Activated naive CD8-positive, alpha-beta T cell treated with anti-CD3 and anti-CD28 coated beads, Interleukin-2, amount 10 ng/mL, durations not matched to agents 7 days and 5 days (primary cell): ENCODE measurements at regions not wholly inside any gene's neighbourhood (a gene's known extent, or its start where the extent isn't known, plus 50 kb on each side); places are given as distances from the start of the nearest gene placed in this dataset.
"Not testable (repeated sequence)": the region's sequence is repeated elsewhere in the genome, so short reads cannot be mapped to it uniquely, and the experiment has no call there.

ENCODE experiments used
- ATAC-seq: fragments of 150-1000 bp; cut with Tn5 transposase; one replicate; pipeline ENCODE4 v1.10.0; 2021; ENCODE audit warnings: low read depth, moderate library complexity
- POLR2A ChIA-PET: fragments of 350-600 bp; sonication (Branson Sonifier 250); formaldehyde crosslinking; loops from one replicate; lab custom pipeline; 2021; ENCODE audit warnings: antibody characterized with exemption; lab: Charles Lee
- DNase-seq: peaks from one replicate; pipeline ENCODE4 v3.0.0; 2021
- H3K27ac Mint-ChIP-seq: one replicate; pipeline ENCODE4 v1.8.0; 2022; ENCODE audit warnings: mild to moderate bottlenecking, mixed read lengths
- H3K27me3 Mint-ChIP-seq: one replicate; pipeline ENCODE4 v1.8.0; 2022; ENCODE audit warnings: mild to moderate bottlenecking, moderate library complexity, mixed read lengths
- H3K36me3 Mint-ChIP-seq: one replicate; pipeline ENCODE4 v1.8.0; 2021; ENCODE audit warnings: mild to moderate bottlenecking, mixed read lengths
- H3K4me1 Mint-ChIP-seq: one replicate; pipeline ENCODE4 v1.8.0; 2021; ENCODE audit warnings: mixed read lengths
- H3K4me3 Mint-ChIP-seq: one replicate; pipeline ENCODE4 v1.8.0; 2022; ENCODE audit warnings: mild to moderate bottlenecking, moderate library complexity, mixed read lengths
- H3K9me3 Mint-ChIP-seq: one replicate; pipeline ENCODE4 v1.8.0; 2021; ENCODE audit warnings: mixed read lengths

- Mint-ChIP-seq H3K27ac (no peak overlapping the region), H3K36me3 (no peaks in the 10 kb centered on the region), H3K4me1 (no peaks in the 10 kb centered on the region), H3K4me3 (no peak overlapping the region), H3K9me3 (peaks cover 1% of the 10 kb centered on the region), H3K27me3 (no peaks in the 10 kb centered on the region)
- POLR2A ChIA-PET: no interaction called here
- ATAC-seq (no peak), DNase-seq (no peak)
These were observed 185.1 kb upstream of the POU1F1 start for GRCh38 chr3:87461443-87461842.

GRCh38 chr3:87461036-87461435, 184.7 kb upstream of the POU1F1 start:
- ATAC-seq (no peak), DNase-seq (no peak)
- no peak overlapping the region for H3K27ac Mint-ChIP-seq
- peaks cover 1% of the 10 kb centered on the region for H3K9me3 Mint-ChIP-seq
- POLR2A ChIA-PET: no interaction called here
- no peak overlapping the region for H3K4me3 Mint-ChIP-seq
- H3K27me3 Mint-ChIP-seq: no peaks in the 10 kb centered on the region
- H3K36me3 Mint-ChIP-seq: no peaks in the 10 kb centered on the region
- H3K4me1 Mint-ChIP-seq: no peaks in the 10 kb centered on the region

GRCh38 chr3:87448558-87448957, 172.2 kb upstream of the POU1F1 start:
- DNase-seq (no peak), ATAC-seq (no peak)
- Mint-ChIP-seq H3K9me3 (no peaks in the 10 kb centered on the region), H3K4me3 (no peak overlapping the region), H3K36me3 (no peaks in the 10 kb centered on the region), H3K4me1 (no peaks in the 10 kb centered on the region), H3K27me3 (no peaks in the 10 kb centered on the region), H3K27ac (no peak overlapping the region)
- POLR2A ChIA-PET: no interaction called here

- Mint-ChIP-seq H3K27me3 (no peaks in the 10 kb centered on the region), H3K9me3 (no peaks in the 10 kb centered on the region), H3K27ac (no peak overlapping the region), H3K4me1 (no peaks in the 10 kb centered on the region), H3K36me3 (no peaks in the 10 kb centered on the region), H3K4me3 (no peak overlapping the region)
- DNase-seq (no peak), ATAC-seq (no peak)
- POLR2A ChIA-PET: no interaction called here
These were observed 170.5 kb upstream of the POU1F1 start for GRCh38 chr3:87446849-87447387.

GRCh38 chr3:87442470-87442869, 166.1 kb upstream of the POU1F1 start:
- Mint-ChIP-seq H3K4me3 (no peak overlapping the region), H3K4me1 (no peaks in the 10 kb centered on the region), H3K27me3 (no peaks in the 10 kb centered on the region), H3K27ac (no peak overlapping the region), H3K9me3 (no peaks in the 10 kb centered on the region), H3K36me3 (no peaks in the 10 kb centered on the region)
- ATAC-seq: no peak
- POLR2A ChIA-PET: no interaction called here
- DNase-seq: no peak

- H3K27ac Mint-ChIP-seq: no peak overlapping the region
- H3K36me3 Mint-ChIP-seq: no peaks in the 10 kb centered on the region
- no peaks in the 10 kb centered on the region for H3K4me1 Mint-ChIP-seq
- POLR2A ChIA-PET: no interaction called here
- H3K9me3 Mint-ChIP-seq: no peaks in the 10 kb centered on the region
- DNase-seq: no peak
- H3K27me3 Mint-ChIP-seq: no peaks in the 10 kb centered on the region
- no peak for ATAC-seq
- H3K4me3 Mint-ChIP-seq: no peak overlapping the region
These were observed 161.4 kb upstream of the POU1F1 start for GRCh38 chr3:87437765-87438164.

GRCh38 chr3:87436781-87437543, 160.6 kb upstream of the POU1F1 start:
- Mint-ChIP-seq H3K36me3 (no peaks in the 10 kb centered on the region), H3K9me3 (no peaks in the 10 kb centered on the region), H3K27me3 (no peaks in the 10 kb centered on the region), H3K4me3 (no peak overlapping the region), H3K27ac (no peak overlapping the region), H3K4me1 (no peaks in the 10 kb centered on the region)
- ATAC-seq: no peak
- no peak for DNase-seq
- POLR2A ChIA-PET: no interaction called here

- Mint-ChIP-seq H3K9me3 (no peaks in the 10 kb centered on the region), H3K27ac (no peak overlapping the region), H3K36me3 (no peaks in the 10 kb centered on the region), H3K4me3 (no peak overlapping the region), H3K27me3 (no peaks in the 10 kb centered on the region), H3K4me1 (no peaks in the 10 kb centered on the region)
- ATAC-seq: no peak
- no peak for DNase-seq
- POLR2A ChIA-PET: no interaction called here
These were observed 159.7 kb upstream of the POU1F1 start for GRCh38 chr3:87435926-87436620.

- H3K27me3 Mint-ChIP-seq, POLR2A ChIA-PET, H3K27ac Mint-ChIP-seq, DNase-seq, ATAC-seq, H3K4me1 Mint-ChIP-seq, H3K4me3 Mint-ChIP-seq, H3K9me3 Mint-ChIP-seq, H3K36me3 Mint-ChIP-seq: not testable (repeated sequence)
These were observed 157.1 kb upstream of the POU1F1 start for GRCh38 chr3:87433445-87433844.

GRCh38 chr3:87426918-87427317, 150.5 kb upstream of the POU1F1 start:
- no peak for DNase-seq
- H3K36me3 Mint-ChIP-seq: no peaks in the 10 kb centered on the region
- H3K27ac Mint-ChIP-seq: no peak overlapping the region
- H3K27me3 Mint-ChIP-seq: no peaks in the 10 kb centered on the region
- POLR2A ChIA-PET: no interaction called here
- H3K4me1 Mint-ChIP-seq: no peaks in the 10 kb centered on the region
- no peak for ATAC-seq
- H3K4me3 Mint-ChIP-seq: no peak overlapping the region
- H3K9me3 Mint-ChIP-seq: no peaks in the 10 kb centered on the region

GRCh38 chr3:87425056-87425455, 148.7 kb upstream of the POU1F1 start:
- H3K4me1 Mint-ChIP-seq: no peaks in the 10 kb centered on the region
- no peaks in the 10 kb centered on the region for H3K36me3 Mint-ChIP-seq

GRCh38 chr3:87423336-87423735, 147.0 kb upstream of the POU1F1 start:
- no peaks in the 10 kb centered on the region for H3K9me3 Mint-ChIP-seq
- H3K4me1 Mint-ChIP-seq: no peaks in the 10 kb centered on the region
- H3K36me3 Mint-ChIP-seq: no peaks in the 10 kb centered on the region
- POLR2A ChIA-PET: no interaction called here
- no peak overlapping the region for H3K4me3 Mint-ChIP-seq
- no peak overlapping the region for H3K27ac Mint-ChIP-seq
- DNase-seq (no peak), ATAC-seq (no peak)
- no peaks in the 10 kb centered on the region for H3K27me3 Mint-ChIP-seq

More at GRCh38 chr3:87425056-87425455, 148.7 kb upstream of the POU1F1 start:
- Mint-ChIP-seq H3K9me3 (no peaks in the 10 kb centered on the region), H3K27me3 (no peaks in the 10 kb centered on the region), H3K27ac (no peak overlapping the region), H3K4me3 (no peak overlapping the region)
- no peak for DNase-seq
- no peak for ATAC-seq
- POLR2A ChIA-PET: no interaction called here

GRCh38 chr3:87422333-87422732, 145.9 kb upstream of the POU1F1 start:
- DNase-seq (no peak), ATAC-seq (no peak)
- Mint-ChIP-seq H3K36me3 (no peaks in the 10 kb centered on the region), H3K9me3 (no peaks in the 10 kb centered on the region), H3K4me3 (no peak overlapping the region), H3K4me1 (no peaks in the 10 kb centered on the region), H3K27me3 (no peaks in the 10 kb centered on the region), H3K27ac (no peak overlapping the region)
- POLR2A ChIA-PET: no interaction called here

GRCh38 chr3:87420171-87420570, 143.8 kb upstream of the POU1F1 start:
- no peaks in the 10 kb centered on the region for H3K36me3 Mint-ChIP-seq
- no peak overlapping the region for H3K27ac Mint-ChIP-seq
- no peak overlapping the region for H3K4me3 Mint-ChIP-seq
- H3K27me3 Mint-ChIP-seq: no peaks in the 10 kb centered on the region
- no peaks in the 10 kb centered on the region for H3K9me3 Mint-ChIP-seq
- no peak for DNase-seq
- H3K4me1 Mint-ChIP-seq: no peaks in the 10 kb centered on the region
- POLR2A ChIA-PET: no interaction called here
- no peak for ATAC-seq
